BE2C (cell line): ENCODE measurements at regions not wholly inside any gene's neighbourhood (a gene's known extent, or its start where the extent isn't known, plus 50 kb on each side); places are given as distances from the start of the nearest gene placed in this dataset.
"Not testable (repeated sequence)": the region's sequence is repeated elsewhere in the genome, so short reads cannot be mapped to it uniquely, and the experiment has no call there.

ENCODE experiments used
- DNase-seq: peaks from one replicate; pipeline ENCODE4 v3.0.0-alpha.2; 2020
- H3K27me3 ChIP-seq: fragments of 250-450 bp; sonication (Bioruptor Pico); 2 replicates; pipeline ENCODE4 v1.5.1; 2020; ENCODE audit warnings: mild to moderate bottlenecking
- H3K36me3 ChIP-seq: fragments of 250-450 bp; sonication (Bioruptor Pico); 2 replicates; pipeline ENCODE4 v1.5.1; 2020; ENCODE audit warnings: mild to moderate bottlenecking
- H3K4me1 ChIP-seq: fragments of 250-450 bp; sonication (Bioruptor Pico); 2 replicates; pipeline ENCODE4 v1.5.1; 2020
- H3K4me3 ChIP-seq: 2 replicates; pipeline ENCODE4 v1.5.1; 2011; ENCODE audit warnings: low read depth, low read length
- H3K9me3 ChIP-seq: fragments of 250-450 bp; sonication (Bioruptor Pico); 2 replicates; pipeline ENCODE4 v1.5.1; 2020
- TF ChIP-seq, protein P1 (sequence below): IDR thresholded peaks from 2 replicates; pipeline ENCODE4 v1.5.1; 2012; ENCODE audit warnings: mild to moderate bottlenecking, low read depth, low read length

GRCh38 chr10:3659203-3659917 is 125.6 kb downstream of the KLF6 start:
- no peaks in the 10 kb centered on the region for H3K9me3 ChIP-seq
- TF ChIP-seq, protein P1, sequence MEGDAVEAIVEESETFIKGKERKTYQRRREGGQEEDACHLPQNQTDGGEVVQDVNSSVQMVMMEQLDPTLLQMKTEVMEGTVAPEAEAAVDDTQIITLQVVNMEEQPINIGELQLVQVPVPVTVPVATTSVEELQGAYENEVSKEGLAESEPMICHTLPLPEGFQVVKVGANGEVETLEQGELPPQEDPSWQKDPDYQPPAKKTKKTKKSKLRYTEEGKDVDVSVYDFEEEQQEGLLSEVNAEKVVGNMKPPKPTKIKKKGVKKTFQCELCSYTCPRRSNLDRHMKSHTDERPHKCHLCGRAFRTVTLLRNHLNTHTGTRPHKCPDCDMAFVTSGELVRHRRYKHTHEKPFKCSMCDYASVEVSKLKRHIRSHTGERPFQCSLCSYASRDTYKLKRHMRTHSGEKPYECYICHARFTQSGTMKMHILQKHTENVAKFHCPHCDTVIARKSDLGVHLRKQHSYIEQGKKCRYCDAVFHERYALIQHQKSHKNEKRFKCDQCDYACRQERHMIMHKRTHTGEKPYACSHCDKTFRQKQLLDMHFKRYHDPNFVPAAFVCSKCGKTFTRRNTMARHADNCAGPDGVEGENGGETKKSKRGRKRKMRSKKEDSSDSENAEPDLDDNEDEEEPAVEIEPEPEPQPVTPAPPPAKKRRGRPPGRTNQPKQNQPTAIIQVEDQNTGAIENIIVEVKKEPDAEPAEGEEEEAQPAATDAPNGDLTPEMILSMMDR = no peak
- no peak for DNase-seq
- H3K36me3 ChIP-seq = no peaks in the 10 kb centered on the region
- no peak overlapping the region for H3K4me3 ChIP-seq
- no peaks in the 10 kb centered on the region for H3K27me3 ChIP-seq
- H3K4me1 ChIP-seq = no peaks in the 10 kb centered on the region

- H3K4me1 ChIP-seq = no peaks in the 10 kb centered on the region
- no peaks in the 10 kb centered on the region for H3K9me3 ChIP-seq
- no peak for DNase-seq
- H3K4me3 ChIP-seq = no peak overlapping the region
- no peaks in the 10 kb centered on the region for H3K27me3 ChIP-seq
- TF ChIP-seq, protein P1 = no peak
- no peaks in the 10 kb centered on the region for H3K36me3 ChIP-seq
These were observed 126.2 kb downstream of the KLF6 start for GRCh38 chr10:3658766-3659165.

DNA sequence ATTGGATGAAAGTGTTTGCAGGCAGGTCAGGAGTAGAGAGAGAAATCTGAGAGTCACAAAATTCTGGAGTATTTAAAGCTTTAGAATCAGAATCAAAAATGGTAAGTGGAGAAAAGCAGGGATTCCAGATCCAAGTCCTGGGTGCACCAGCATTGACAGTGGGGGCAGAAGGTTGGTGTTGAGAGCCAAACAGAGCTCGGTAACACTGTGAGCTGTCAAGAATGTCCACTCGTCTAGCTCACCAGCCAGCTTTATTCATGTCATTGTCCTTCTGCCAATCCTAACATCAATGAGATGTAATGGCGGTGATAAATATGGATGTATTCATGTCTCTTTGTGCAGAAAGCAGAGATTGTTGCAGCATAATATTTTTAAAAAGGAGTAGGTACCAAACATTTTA is 128.8 kb downstream of the KLF6 start:
- H3K36me3 ChIP-seq = no peaks in the 10 kb centered on the region
- no peaks in the 10 kb centered on the region for H3K4me1 ChIP-seq
- DNase-seq = no peak
- H3K27me3 ChIP-seq = no peaks in the 10 kb centered on the region
- TF ChIP-seq, protein P1 = no peak
- no peaks in the 10 kb centered on the region for H3K9me3 ChIP-seq
- no peak overlapping the region for H3K4me3 ChIP-seq

DNA sequence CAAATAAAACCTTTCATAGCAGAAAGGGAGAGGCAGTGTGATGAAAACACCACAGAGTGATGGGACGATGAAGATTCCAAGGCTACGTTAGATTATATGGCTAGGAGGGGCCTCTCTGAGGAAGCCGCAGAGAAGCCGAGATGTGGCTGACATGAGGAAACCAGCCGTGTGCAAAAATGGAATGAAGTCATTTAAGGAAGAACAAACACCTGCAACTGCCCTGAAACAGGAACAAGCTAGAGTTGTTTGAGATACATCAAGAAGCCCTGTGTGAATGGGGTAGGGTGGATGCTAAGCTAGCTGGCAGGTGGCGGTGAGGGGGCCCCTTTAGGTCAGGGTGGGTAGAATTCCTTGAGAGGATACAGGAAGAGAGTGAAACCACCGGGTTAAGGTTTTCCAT is 129.5 kb downstream of the KLF6 start:
- TF ChIP-seq, protein P1 = no peak
- H3K4me1 ChIP-seq = no peaks in the 10 kb centered on the region
- DNase-seq = no peak
- no peak overlapping the region for H3K4me3 ChIP-seq
- no peaks in the 10 kb centered on the region for H3K27me3 ChIP-seq
- no peaks in the 10 kb centered on the region for H3K36me3 ChIP-seq
- H3K9me3 ChIP-seq = no peaks in the 10 kb centered on the region

GRCh38 chr10:3654980-3655379 is 130.0 kb downstream of the KLF6 start:
- TF ChIP-seq, protein P1 = no peak
- DNase-seq = no peak
- Histone ChIP-seq H3K4me3 (no peak overlapping the region), H3K27me3 (no peaks in the 10 kb centered on the region), H3K9me3 (no peaks in the 10 kb centered on the region), H3K36me3 (no peaks in the 10 kb centered on the region), H3K4me1 (no peaks in the 10 kb centered on the region)

- Histone ChIP-seq H3K27me3 (no peaks in the 10 kb centered on the region), H3K36me3 (no peaks in the 10 kb centered on the region), H3K9me3 (no peaks in the 10 kb centered on the region), H3K4me3 (no peak overlapping the region), H3K4me1 (no peaks in the 10 kb centered on the region)
- DNase-seq = no peak
- TF ChIP-seq, protein P1 = no peak
These were observed 130.5 kb downstream of the KLF6 start for GRCh38 chr10:3654496-3654895.

- H3K4me3 ChIP-seq = peak overlapping the region; percentile 26
- H3K27me3 ChIP-seq, H3K36me3 ChIP-seq, DNase-seq, H3K9me3 ChIP-seq, H3K4me1 ChIP-seq: not testable (repeated sequence)
These were observed 131.7 kb downstream of the KLF6 start for GRCh38 chr10:3653303-3653702.
